HCT116 (cell line): ENCODE measurements at regions not wholly inside any gene's neighbourhood (a gene's known extent, or its start where the extent isn't known, plus 50 kb on each side); places are given as distances from the start of the nearest gene placed in this dataset.

Experiments used
- ATAC-seq: fragments of 200-7000 bp; cut with Tn5 transposase; 2 replicates; pipeline ENCODE4 v1.9.1; 2020; ENCODE audit warnings: mild to moderate bottlenecking, moderate library complexity
- BruUV-seq: library from RNA; stranded (reverse); fragments of 400-500 nt; replicated peaks from 2 replicates; lab custom pipeline; 2021; lab: Mats Ljungman, UMichigan
- CTCF ChIA-PET: fragments of 300-600 bp; sonication (Branson Sonifier 250); formaldehyde crosslinking; loops from one replicate; lab custom pipeline; 2021; ENCODE audit warnings: antibody characterized with exemption; lab: Charles Lee
- POLR2A ChIA-PET: fragments of 300-600, 350-600 bp; sonication (Branson Sonifier 250); formaldehyde crosslinking; loops from one replicate; lab custom pipeline; 2021; ENCODE audit warnings: antibody characterized with exemption; lab: Charles Lee
- RAD21 ChIA-PET, 2 experiments: fragments of 300-600 bp; sonication (Branson Sonifier 250); formaldehyde crosslinking; loops; one replicate each; lab custom pipeline; 2023; ENCODE audit warnings: low total read pairs in 2 of 2; ENCODE audit not compliant: uncharacterized antibody in 2 of 2, unreplicated experiment in 2 of 2, low non-redundant PET in 1 of 2; lab: Charles Lee
- DNase-seq: peaks from one replicate; pipeline ENCODE4 v3.0.0-alpha.2; 2010; ENCODE audit warnings: low read depth, low spot score
- H2AFZ ChIP-seq: fragments of 200-600 bp; shearing (Covaris generic), sonication (generic); 2 replicates; pipeline ENCODE4 v1.6.1; 2017; ENCODE audit warnings: low read depth, mixed run types, mixed read lengths, antibody characterized with exemption, low read length; ENCODE audit not compliant: poor library complexity, severe bottlenecking
- H3K27ac ChIP-seq: 2 replicates; pipeline ENCODE4 v1.5.1; 2012; ENCODE audit warnings: low read depth, low read length
- H3K27me3 ChIP-seq: fragments of 200-600 bp; sonication (generic); 2 replicates; pipeline ENCODE4 v1.6.1; 2016; ENCODE audit warnings: mixed run types, low read length, mixed read lengths; ENCODE audit not compliant: insufficient read depth
- H3K36me3 ChIP-seq, 2 experiments: fragments of 200-500 bp in 1 of 2; fragments of 200-600 bp in 1 of 2; sonication (Bioruptor generic) in 1 of 2; sonication (generic) in 1 of 2; 2 replicates each; pipeline versions ENCODE4 v1.5.1 to v1.6.1; 2014 to 2016; ENCODE audit warnings: low read length in 2 of 2, inconsistent platforms in 1 of 2, mixed read lengths in 1 of 2, mixed run types in 1 of 2; ENCODE audit not compliant: insufficient read depth in 2 of 2, control insufficient read depth in 1 of 2
- H3K4me1 ChIP-seq, 2 experiments: fragments of 200-600 bp in 1 of 2; sonication (generic) in 1 of 2; 2 replicates each; pipeline versions ENCODE4 v1.5.1 to v1.6.1; 2012 to 2017; ENCODE audit warnings: low read length in 2 of 2, inconsistent platforms in 1 of 2, mild to moderate bottlenecking in 1 of 2, mixed read lengths in 1 of 2, mixed run types in 1 of 2, moderate library complexity in 1 of 2; ENCODE audit not compliant: insufficient read depth in 2 of 2, control insufficient read depth in 1 of 2
- H3K4me2 ChIP-seq: fragments of 200-600 bp; sonication (generic); 2 replicates; pipeline ENCODE4 v1.6.1; 2017; ENCODE audit warnings: mixed run types, low read length, mixed read lengths
- H3K4me3 ChIP-seq, 2 experiments: fragments of 200-600 bp in 1 of 2; sonication (generic) in 1 of 2; replicated peaks in 1 of 2; 2 replicates each; pipeline ENCODE4 v1.5.1; 2011 to 2016; ENCODE audit warnings: low read length in 2 of 2, control low read depth in 1 of 2, low read depth in 1 of 2, mild to moderate bottlenecking in 1 of 2, mixed read lengths in 1 of 2, mixed run types in 1 of 2
- H3K79me2 ChIP-seq: fragments of 200-600 bp; sonication (generic); 2 replicates; pipeline ENCODE4 v1.6.1; 2017; ENCODE audit warnings: mild to moderate bottlenecking, mixed run types, low read length, moderate library complexity, mixed read lengths; ENCODE audit not compliant: insufficient read depth
- H3K9ac ChIP-seq: fragments of 200-600 bp; sonication (generic); 2 replicates; pipeline ENCODE4 v1.6.1; 2016; ENCODE audit warnings: low read length, mixed read lengths
- H3K9me2 ChIP-seq: fragments of 200-600 bp; sonication (generic), shearing (Covaris generic); 2 replicates; pipeline ENCODE4 v1.6.1; 2017; ENCODE audit warnings: mixed run types, mild to moderate bottlenecking, moderate library complexity; ENCODE audit not compliant: insufficient read depth
- H3K9me3 ChIP-seq, 2 experiments: fragments of 200-500 bp in 1 of 2; fragments of 200-600 bp in 1 of 2; sonication (Bioruptor generic) in 1 of 2; sonication (generic) in 1 of 2; 2 replicates each; pipeline ENCODE4 v1.6.1; 2014 to 2017; ENCODE audit warnings: low read length in 2 of 2, mixed read lengths in 2 of 2, inconsistent platforms in 1 of 2, low read depth in 1 of 2, mild to moderate bottlenecking in 1 of 2, mixed run types in 1 of 2, moderate library complexity in 1 of 2; ENCODE audit not compliant: control insufficient read depth in 1 of 2, insufficient read depth in 1 of 2
- H4K20me1 ChIP-seq: fragments of 200-600 bp; sonication (generic), shearing (Covaris generic); 2 replicates; pipeline ENCODE4 v1.6.1; 2017; ENCODE audit warnings: mixed run types, mild to moderate bottlenecking, moderate library complexity; ENCODE audit not compliant: insufficient read depth
- ATF3 ChIP-seq: IDR thresholded peaks from 2 replicates; pipeline ENCODE4 v1.6.1; 2012
- CBX3 ChIP-seq: IDR thresholded peaks from 2 replicates; pipeline ENCODE4 v1.6.1; 2012; ENCODE audit warnings: low read depth
- CTCF ChIP-seq, 3 experiments: fragments of 200-600 bp in 1 of 3; sonication (generic) in 1 of 3; IDR thresholded peaks in 2 of 3; conservative IDR thresholded peaks in 1 of 3; 2 replicates each; pipeline ENCODE4 v1.5.1; 2012 to 2017; ENCODE audit warnings: low read depth in 2 of 3, low read length in 2 of 3, antibody characterized with exemption in 1 of 3, borderline replicate concordance in 1 of 3, control low read depth in 1 of 3, mild to moderate bottlenecking in 1 of 3, mixed read lengths in 1 of 3, mixed run types in 1 of 3, moderate library complexity in 1 of 3; ENCODE audit not compliant: insufficient read depth in 1 of 3
- ELF1 ChIP-seq: IDR thresholded peaks from 2 replicates; pipeline ENCODE4 v1.6.1; 2012; ENCODE audit warnings: low read depth, borderline replicate concordance
- EZH2 ChIP-seq: fragments of 200-600 bp; sonication (generic); IDR thresholded peaks from 2 replicates; pipeline ENCODE4 v1.6.1; 2017; ENCODE audit warnings: antibody characterized with exemption, mixed run types
- FOSL1 ChIP-seq: IDR thresholded peaks from 2 replicates; pipeline ENCODE4 v1.6.1; 2012; ENCODE audit warnings: low read depth
- JUND ChIP-seq: IDR thresholded peaks from 2 replicates; pipeline ENCODE4 v1.6.1; 2012
- POLR2A ChIP-seq: IDR thresholded peaks from 2 replicates; pipeline ENCODE4 v1.7.0; 2011; ENCODE audit warnings: borderline replicate concordance; ENCODE audit not compliant: insufficient read depth, insufficient read length; ENCODE audit errors: extremely low read depth
- TCF7L2 ChIP-seq: IDR thresholded peaks from 2 replicates; pipeline ENCODE4 v1.7.0; 2011; ENCODE audit warnings: borderline replicate concordance, inconsistent platforms; ENCODE audit not compliant: insufficient read depth, insufficient read length; ENCODE audit errors: extremely low read depth
- YY1 ChIP-seq: IDR thresholded peaks from 2 replicates; pipeline ENCODE4 v1.6.1; 2011; ENCODE audit warnings: low read length, low read depth, moderate library complexity, mild to moderate bottlenecking; ENCODE audit not compliant: insufficient replicate concordance; ENCODE audit errors: extremely low read depth
- ZBTB33 ChIP-seq: IDR thresholded peaks from 2 replicates; pipeline ENCODE4 v1.6.1; 2011; ENCODE audit warnings: mild to moderate bottlenecking, low read length, moderate library complexity; ENCODE audit not compliant: insufficient replicate concordance; ENCODE audit errors: extremely low read depth
- ZNF274 ChIP-seq: fragments of 200-500 bp; sonication (Bioruptor generic); IDR thresholded peaks from 2 replicates; pipeline ENCODE4 v1.6.1; 2014; ENCODE audit warnings: mild to moderate bottlenecking, low read depth, low read length, inconsistent platforms
- intact Hi-C: fragments of 100-400 bp; cut with micrococcal nuclease; formaldehyde crosslinking; loops from 2 replicates; pipeline ENCODE4 v1.10.0; 2022

GRCh38 chr21:41668051-41668541 is 98.8 kb downstream of the RIPK4 start:
- ChIA-PET CTCF (no interaction called here), RAD21 (no interaction called here), POLR2A (no interaction called here)
- Histone ChIP-seq H3K27ac (no peak overlapping the region), H3K4me3 (no peak overlapping the region), H3K4me2 (no peak overlapping the region), H3K27me3 (no peaks in the 10 kb centered on the region), H3K4me1 (peaks cover 6 to 14% of the 10 kb centered on the region in 2 experiments; a peak in 3 of 4 replicates), H3K9me2 (no peaks in the 10 kb centered on the region), H2AFZ (no peak overlapping the region), H4K20me1 (no peaks in the 10 kb centered on the region), H3K79me2 (no peaks in the 10 kb centered on the region), H3K9me3 (no peaks in the 10 kb centered on the region), H3K9ac (no peak overlapping the region)
- intact Hi-C loops, result no loop called here
- no peak for DNase-seq
- no TSS peak for BruUV-seq
- TF ChIP-seq FOSL1 (no peak), YY1 (no peak), ELF1 (no peak), JUND (no peak), ATF3 (no peak), POLR2A (no peak), ZNF274 (no peak), EZH2 (no peak), ZBTB33 (no peak), TCF7L2 (no peak), CBX3 (no peak), CTCF (IDR thresholded peaks at IDR 0.05 in 2 of 3, conservative IDR thresholded peaks at IDR 0.05 in 1 of 3; ENCODE audit: borderline replicate concordance in 1 of 3, insufficient read depth in 1 of 3, low read depth in 2 of 3, low read length in 2 of 3) (no peak)
- TF ChIP-seq, all 23 proteins: peak for 0
- no peaks in the 10 kb centered on the region for H3K36me3 ChIP-seq
- ATAC-seq, result no peak
